MM.1S (cell line): ENCODE measurements at regions not wholly inside any gene's neighbourhood (a gene's known extent, or its start where the extent isn't known, plus 50 kb on each side); places are given as distances from the start of the nearest gene placed in this dataset.

ENCODE experiments used
- DNase-seq: peaks from one replicate; pipeline ENCODE4 v3.0.0-alpha.2; 2015
- H2AFZ ChIP-seq: fragments of 300-600 bp; sonication (generic); 2 replicates; pipeline ENCODE4 v1.6.0; 2016; ENCODE audit warnings: antibody characterized with exemption, low read length
- H3F3A ChIP-seq: fragments of 300-600 bp; sonication (generic); 2 replicates; pipeline ENCODE4 v1.6.1; 2016; ENCODE audit warnings: mild to moderate bottlenecking, antibody characterized with exemption, low read length, moderate library complexity, mixed read lengths; ENCODE audit not compliant: insufficient read depth
- H3K27ac ChIP-seq: fragments of 300-600 bp; sonication (generic); 2 replicates; pipeline ENCODE4 v1.5.1; 2016; ENCODE audit warnings: mild to moderate bottlenecking, low read length
- H3K27me3 ChIP-seq: fragments of 300-600 bp; sonication (generic); replicated peaks from 2 replicates; pipeline ENCODE4 v1.6.0; 2016; ENCODE audit warnings: low read length; ENCODE audit not compliant: insufficient read depth
- H3K36me3 ChIP-seq: fragments of 300-600 bp; sonication (generic); replicated peaks from 2 replicates; pipeline ENCODE4 v1.6.1; 2016; ENCODE audit warnings: mild to moderate bottlenecking, low read length, mixed read lengths; ENCODE audit not compliant: insufficient read depth
- H3K4me1 ChIP-seq: fragments of 300-600 bp; sonication (generic); 2 replicates; pipeline ENCODE4 v1.6.1; 2016; ENCODE audit warnings: low read length, mixed read lengths
- H3K4me2 ChIP-seq: fragments of 300-600 bp; sonication (generic); 2 replicates; pipeline ENCODE4 v1.6.0; 2016; ENCODE audit warnings: low read depth, low read length
- H3K4me3 ChIP-seq: fragments of 300-600 bp; sonication (generic); 2 replicates; pipeline ENCODE4 v1.5.1; 2016; ENCODE audit warnings: low read length, mixed read lengths
- H3K79me2 ChIP-seq: fragments of 300-600 bp; sonication (generic); 2 replicates; pipeline ENCODE4 v1.6.1; 2016; ENCODE audit warnings: mixed run types, low read length, mixed read lengths
- H3K9ac ChIP-seq: fragments of 300-600 bp; sonication (generic); 2 replicates; pipeline ENCODE4 v1.6.1; 2016; ENCODE audit warnings: low read length, mixed read lengths
- H3K9me2 ChIP-seq: fragments of 300-600 bp; sonication (generic); replicated peaks from 2 replicates; pipeline ENCODE4 v1.6.1; 2016; ENCODE audit warnings: mild to moderate bottlenecking, low read length, mixed read lengths; ENCODE audit not compliant: insufficient read depth
- H3K9me3 ChIP-seq: fragments of 300-600 bp; sonication (generic); replicated peaks from 2 replicates; pipeline ENCODE4 v1.6.1; 2016; ENCODE audit warnings: mild to moderate bottlenecking, low read length, mixed read lengths; ENCODE audit not compliant: insufficient read depth
- H4K20me1 ChIP-seq: fragments of 300-600 bp; sonication (generic); 2 replicates; pipeline ENCODE4 v1.6.1; 2016; ENCODE audit warnings: mild to moderate bottlenecking, low read length, moderate library complexity, mixed read lengths; ENCODE audit not compliant: insufficient read depth
- CTCF ChIP-seq: fragments of 300-600 bp; sonication (generic); IDR thresholded peaks from 2 replicates; pipeline ENCODE4 v1.5.1; 2016; ENCODE audit warnings: antibody characterized with exemption, low read length, mixed read lengths
- EZH2 ChIP-seq: fragments of 300-600 bp; sonication (generic); optimal IDR thresholded peaks from 2 replicates; pipeline ENCODE3; 2017; ENCODE audit warnings: low read depth, mild to moderate bottlenecking, antibody characterized with exemption, low read length, mixed read lengths
- EZH2phosphoT487 ChIP-seq: fragments of 300-600 bp; sonication (generic); IDR thresholded peaks from 2 replicates; pipeline ENCODE4 v1.6.1; 2018; ENCODE audit warnings: antibody characterized with exemption, low read length

GRCh38 chr3:31178467-31178866, 284.0 kb upstream of the GADL1 start:
- no peak overlapping the region for H3K9ac ChIP-seq
- H3K27me3 ChIP-seq: no peaks in the 10 kb centered on the region
- no peaks in the 10 kb centered on the region for H3K9me3 ChIP-seq
- H3K9me2 ChIP-seq: no peaks in the 10 kb centered on the region
- H3F3A ChIP-seq: no peaks in the 10 kb centered on the region
- H3K4me1 ChIP-seq: no peaks in the 10 kb centered on the region
- H3K27ac ChIP-seq: no peak overlapping the region
- H3K4me3 ChIP-seq: no peak overlapping the region
- no peaks in the 10 kb centered on the region for H3K36me3 ChIP-seq
- H3K4me2 ChIP-seq: no peak overlapping the region
- H2AFZ ChIP-seq: no peak overlapping the region
- DNase-seq: no peak
- TF ChIP-seq EZH2 (no peak), CTCF (no peak), EZH2phosphoT487 (no peak)
- H4K20me1 ChIP-seq: no peaks in the 10 kb centered on the region
- H3K79me2 ChIP-seq: no peaks in the 10 kb centered on the region

DNA sequence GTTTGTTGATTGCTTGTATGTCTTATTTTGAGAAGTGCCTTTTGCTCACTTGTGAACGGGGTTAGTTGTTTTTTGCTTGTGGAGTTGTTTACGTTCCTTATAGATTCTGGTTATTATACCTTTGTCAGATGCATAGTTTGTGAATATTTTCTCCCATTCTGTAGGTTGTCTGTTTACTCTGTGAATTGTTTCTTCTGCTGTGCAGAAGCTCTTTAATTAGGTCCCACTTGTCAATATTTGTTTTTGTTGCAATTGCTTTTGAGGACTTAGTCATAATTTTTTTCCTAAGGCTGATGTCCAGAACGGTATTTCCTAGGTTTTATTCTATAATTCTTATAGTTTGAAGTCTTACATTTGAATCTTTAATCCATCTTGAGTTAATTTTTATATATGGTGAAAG, 285.3 kb upstream of the GADL1 start:
- no peaks in the 10 kb centered on the region for H3K79me2 ChIP-seq
- no peaks in the 10 kb centered on the region for H3K4me1 ChIP-seq
- no peak for DNase-seq
- no peaks in the 10 kb centered on the region for H3F3A ChIP-seq
- no peak overlapping the region for H3K4me2 ChIP-seq
- H3K9ac ChIP-seq: no peak overlapping the region
- no peaks in the 10 kb centered on the region for H3K9me2 ChIP-seq
- no peaks in the 10 kb centered on the region for H4K20me1 ChIP-seq
- no peaks in the 10 kb centered on the region for H3K36me3 ChIP-seq
- no peak overlapping the region for H3K4me3 ChIP-seq
- H2AFZ ChIP-seq: no peak overlapping the region
- H3K9me3 ChIP-seq: no peaks in the 10 kb centered on the region
- H3K27me3 ChIP-seq: no peaks in the 10 kb centered on the region
- H3K27ac ChIP-seq: no peak overlapping the region
- no peak for TF ChIP-seq EZH2
- TF ChIP-seq EZH2phosphoT487: no peak
- TF ChIP-seq CTCF: no peak

DNA sequence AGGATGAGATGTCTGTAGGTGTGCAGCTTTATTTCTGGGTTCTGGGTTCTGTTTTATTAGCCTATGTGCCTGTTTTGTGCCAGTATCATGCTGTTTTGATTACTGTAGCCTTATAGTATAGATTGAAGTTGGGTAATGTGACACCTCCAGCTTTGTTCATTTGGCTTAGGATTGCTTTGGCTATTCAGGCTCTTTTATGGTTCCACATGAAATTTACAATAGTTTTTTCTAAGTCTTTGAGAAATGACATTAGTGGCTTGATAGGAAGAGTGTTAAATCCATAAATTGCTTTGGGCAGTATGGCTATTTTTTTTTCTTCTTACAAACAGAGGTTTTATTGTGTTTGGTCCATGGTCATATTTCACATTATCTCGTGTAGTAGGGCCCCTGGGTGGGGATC, 285.8 kb upstream of the GADL1 start:
- Histone ChIP-seq H3K27ac (no peak overlapping the region), H3F3A (no peaks in the 10 kb centered on the region), H4K20me1 (no peaks in the 10 kb centered on the region), H3K4me1 (no peaks in the 10 kb centered on the region), H3K9me2 (no peaks in the 10 kb centered on the region), H3K9ac (no peak overlapping the region), H3K4me2 (no peak overlapping the region), H3K9me3 (no peaks in the 10 kb centered on the region), H3K27me3 (no peaks in the 10 kb centered on the region), H2AFZ (no peak overlapping the region), H3K36me3 (no peaks in the 10 kb centered on the region), H3K4me3 (no peak overlapping the region), H3K79me2 (no peaks in the 10 kb centered on the region)
- DNase-seq: no peak
- TF ChIP-seq CTCF (no peak), EZH2phosphoT487 (no peak), EZH2 (no peak)

- H3K36me3 ChIP-seq: no peaks in the 10 kb centered on the region
- TF ChIP-seq EZH2phosphoT487 (no peak), EZH2 (no peak), CTCF (no peak)
- H3K27me3 ChIP-seq: no peaks in the 10 kb centered on the region
- H3K4me3 ChIP-seq: no peak overlapping the region
- H3K9me3 ChIP-seq: no peaks in the 10 kb centered on the region
- no peak overlapping the region for H3K9ac ChIP-seq
- H3K4me2 ChIP-seq: no peak overlapping the region
- H3F3A ChIP-seq: no peaks in the 10 kb centered on the region
- no peaks in the 10 kb centered on the region for H3K79me2 ChIP-seq
- H3K9me2 ChIP-seq: no peaks in the 10 kb centered on the region
- H3K27ac ChIP-seq: no peak overlapping the region
- no peak for DNase-seq
- H4K20me1 ChIP-seq: no peaks in the 10 kb centered on the region
- no peaks in the 10 kb centered on the region for H3K4me1 ChIP-seq
- no peak overlapping the region for H2AFZ ChIP-seq
Measured at GRCh38 chr3:31181661-31182060, 287.2 kb upstream of the GADL1 start.
